ENCODE measurements at regions not wholly inside any gene's neighbourhood (a gene's known extent, or its start where the extent isn't known, plus 50 kb on each side); places are given as distances from the start of the nearest gene placed in this dataset.
A peak's percentile ranks its signal among the peaks of the same experiment; 100 is the strongest.

DNA sequence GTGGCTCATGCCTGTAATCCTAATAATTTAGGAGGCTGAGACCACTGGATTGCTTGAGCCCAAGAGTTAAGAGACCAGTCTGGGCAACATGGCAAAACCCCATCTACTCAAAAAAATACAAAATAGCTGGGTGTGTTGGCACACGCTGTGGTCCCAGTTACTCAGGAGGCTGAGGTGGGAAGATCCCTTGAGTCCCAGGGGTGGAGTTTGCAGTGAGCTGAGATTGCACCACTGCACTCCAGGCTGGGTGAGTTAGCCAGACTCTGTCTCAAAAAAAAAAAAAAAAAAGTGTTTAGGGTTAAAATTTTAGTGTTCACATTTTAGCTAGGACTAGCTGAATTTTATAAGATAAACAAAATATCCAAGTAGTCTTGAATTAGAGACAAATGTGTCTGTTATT, 1340.1 kb upstream of the EPHA6 start:
- no peak for DNase-seq
- H2AFZ ChIP-seq (ENCODE audit: low read length): no peak overlapping the region
- H3K27ac ChIP-seq (ENCODE audit: low read length): no peak overlapping the region
- no peaks in the 10 kb centered on the region for H3K27me3 ChIP-seq (ENCODE audit: low read length)
- no peak overlapping the region for H3K4me3 ChIP-seq (ENCODE audit: low read length)
- H3K4me2 ChIP-seq (ENCODE audit: low read depth, low read length, poor library complexity, severe bottlenecking): no peak overlapping the region
- no peaks in the 10 kb centered on the region for H3K4me1 ChIP-seq (ENCODE audit: low read length)
- H3K79me2 ChIP-seq (ENCODE audit: low read length): no peaks in the 10 kb centered on the region
- H3K9ac ChIP-seq (ENCODE audit: low read length): no peak overlapping the region
- H3K9me3 ChIP-seq (ENCODE audit: low read length): peaks cover 1% of the 10 kb centered on the region; the same call in 1 of the 2 replicates
- H3K36me3 ChIP-seq (ENCODE audit: insufficient read depth, low read length): no peaks in the 10 kb centered on the region
- no peaks in the 10 kb centered on the region for H3K9me2 ChIP-seq (replicated peaks; ENCODE audit: insufficient read depth, low read length)
- H4K20me1 ChIP-seq (ENCODE audit: insufficient read depth, low read depth, low read length): no peaks in the 10 kb centered on the region

DNA sequence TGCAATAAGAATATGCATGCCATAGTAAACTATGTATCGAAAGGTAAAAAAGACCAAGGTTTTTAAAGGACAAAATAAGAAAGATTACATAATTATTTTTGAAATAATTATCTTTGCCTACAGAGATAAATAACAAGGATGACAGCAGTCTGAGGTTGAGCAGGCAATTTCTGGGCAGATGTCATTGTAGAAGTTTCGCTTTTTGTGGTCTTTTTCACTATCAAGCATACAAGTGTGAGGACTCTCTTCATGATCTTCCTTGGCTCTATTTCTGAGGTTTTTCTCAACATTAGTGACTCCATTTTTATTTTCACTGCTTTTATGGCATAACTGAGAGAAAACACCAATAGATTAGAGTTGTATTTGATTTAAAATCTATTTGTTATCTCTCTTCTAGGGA, 1337.9 kb upstream of the EPHA6 start:
- no peaks in the 10 kb centered on the region for H3K36me3 ChIP-seq (ENCODE audit: insufficient read depth, low read length)
- H3K79me2 ChIP-seq (ENCODE audit: low read length): no peaks in the 10 kb centered on the region
- DNase-seq: no peak

DNA sequence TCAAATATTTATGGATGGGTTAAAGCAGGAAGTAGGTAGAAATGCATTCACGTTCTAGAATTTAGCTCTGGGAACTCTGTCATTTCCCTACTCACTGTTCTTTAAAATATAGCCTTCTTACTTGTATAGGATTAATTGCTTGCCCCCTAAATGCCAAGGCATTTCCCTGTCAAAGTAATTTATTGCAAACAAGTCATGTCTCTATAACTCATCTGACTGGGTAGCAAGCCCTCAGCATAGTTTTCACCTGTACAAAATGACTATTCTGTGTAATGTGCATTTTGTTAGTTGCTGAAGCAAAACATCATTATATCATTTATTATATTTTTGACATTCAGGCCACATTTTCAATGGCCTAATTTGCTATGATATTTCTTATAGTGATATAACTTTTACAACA, 1308.2 kb upstream of the EPHA6 start:
- Histone ChIP-seq H3K4me3 (ENCODE audit: low read length) (no peak overlapping the region), H3K9me2 (replicated peaks; ENCODE audit: insufficient read depth, low read length) (no peaks in the 10 kb centered on the region), H2AFZ (ENCODE audit: low read length) (no peak overlapping the region), H3K36me3 (ENCODE audit: insufficient read depth, low read length) (no peaks in the 10 kb centered on the region), H3K79me2 (ENCODE audit: low read length) (no peaks in the 10 kb centered on the region), H3K9ac (ENCODE audit: low read length) (no peak overlapping the region), H3K4me1 (ENCODE audit: low read length) (no peaks in the 10 kb centered on the region), H3K4me2 (ENCODE audit: low read depth, low read length, poor library complexity, severe bottlenecking) (no peak overlapping the region), H3K9me3 (ENCODE audit: low read length) (no peaks in the 10 kb centered on the region), H3K27ac (ENCODE audit: low read length) (no peak overlapping the region), H4K20me1 (ENCODE audit: insufficient read depth, low read depth, low read length) (no peaks in the 10 kb centered on the region), H3K27me3 (ENCODE audit: low read length) (no peaks in the 10 kb centered on the region)
- DNase-seq: no peak

More for the DNA sequence above, 1337.9 kb upstream of the EPHA6 start:
- Histone ChIP-seq H3K27ac (ENCODE audit: low read length) (no peak overlapping the region), H3K9me3 (ENCODE audit: low read length) (peaks cover 2% of the 10 kb centered on the region; the same call in 1 of the 2 replicates), H4K20me1 (ENCODE audit: insufficient read depth, low read depth, low read length) (no peaks in the 10 kb centered on the region), H3K4me1 (ENCODE audit: low read length) (no peaks in the 10 kb centered on the region), H2AFZ (ENCODE audit: low read length) (no peak overlapping the region), H3K4me2 (ENCODE audit: low read depth, low read length, poor library complexity, severe bottlenecking) (no peak overlapping the region), H3K27me3 (ENCODE audit: low read length) (no peaks in the 10 kb centered on the region), H3K9ac (ENCODE audit: low read length) (no peak overlapping the region), H3K9me2 (replicated peaks; ENCODE audit: insufficient read depth, low read length) (no peaks in the 10 kb centered on the region), H3K4me3 (ENCODE audit: low read length) (no peak overlapping the region)

DNA sequence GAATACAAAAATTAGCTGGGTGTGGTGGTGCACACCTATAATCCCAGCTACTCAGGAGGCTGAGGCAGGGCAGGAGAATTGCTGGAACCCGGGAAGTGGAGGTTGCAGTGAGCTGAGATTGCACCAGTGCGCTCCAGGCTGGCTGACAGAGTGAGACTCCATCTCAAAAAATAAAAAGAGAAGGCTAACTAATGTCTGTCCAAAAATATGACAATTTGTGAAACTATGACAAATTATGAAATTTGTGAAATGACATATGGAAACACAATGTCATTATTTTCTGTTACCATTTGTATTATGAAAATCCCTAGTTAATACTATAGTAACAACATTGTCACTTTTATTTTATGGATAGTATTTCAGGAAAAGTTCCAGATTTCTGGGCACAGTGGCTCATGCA, 1306.3 kb upstream of the EPHA6 start:
- no peak for DNase-seq
- Histone ChIP-seq H3K27ac (ENCODE audit: low read length) (no peak overlapping the region), H3K79me2 (ENCODE audit: low read length) (no peaks in the 10 kb centered on the region), H4K20me1 (ENCODE audit: insufficient read depth, low read depth, low read length) (no peaks in the 10 kb centered on the region), H3K27me3 (ENCODE audit: low read length) (no peaks in the 10 kb centered on the region), H3K4me1 (ENCODE audit: low read length) (no peaks in the 10 kb centered on the region), H3K9ac (ENCODE audit: low read length) (no peak overlapping the region), H3K9me2 (replicated peaks; ENCODE audit: insufficient read depth, low read length) (no peaks in the 10 kb centered on the region), H3K4me2 (ENCODE audit: low read depth, low read length, poor library complexity, severe bottlenecking) (no peak overlapping the region), H3K9me3 (ENCODE audit: low read length) (no peaks in the 10 kb centered on the region), H3K4me3 (ENCODE audit: low read length) (no peak overlapping the region), H2AFZ (ENCODE audit: low read length) (no peak overlapping the region), H3K36me3 (ENCODE audit: insufficient read depth, low read length) (no peaks in the 10 kb centered on the region)

DNA sequence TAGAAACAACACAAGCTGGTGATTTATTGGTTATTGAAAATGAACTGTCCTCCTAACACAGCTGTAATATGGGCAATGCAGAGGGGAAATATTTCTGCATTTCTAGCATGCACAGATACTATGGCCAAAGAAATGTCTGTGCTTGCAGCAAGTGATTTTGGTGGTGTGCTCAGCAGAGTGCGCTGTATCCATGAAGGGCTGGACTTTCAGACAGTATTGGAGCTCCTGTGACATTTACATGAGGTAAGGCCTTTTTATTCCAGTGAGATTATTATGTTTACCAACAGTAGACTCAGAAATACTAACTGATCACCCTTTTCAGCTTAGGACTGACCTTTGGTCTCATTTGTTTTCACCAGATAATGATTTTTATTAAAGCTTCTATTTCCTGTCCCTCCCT, 1302.6 kb upstream of the EPHA6 start:
- Histone ChIP-seq H3K9me3 (ENCODE audit: low read length) (no peaks in the 10 kb centered on the region), H3K9me2 (replicated peaks; ENCODE audit: insufficient read depth, low read length) (no peaks in the 10 kb centered on the region), H3K4me2 (ENCODE audit: low read depth, low read length, poor library complexity, severe bottlenecking) (no peak overlapping the region), H2AFZ (ENCODE audit: low read length) (peak overlapping the region; percentile 50; the same call in 1 of the 2 replicates), H3K27ac (ENCODE audit: low read length) (no peak overlapping the region), H3K36me3 (ENCODE audit: insufficient read depth, low read length) (no peaks in the 10 kb centered on the region), H3K79me2 (ENCODE audit: low read length) (no peaks in the 10 kb centered on the region), H4K20me1 (ENCODE audit: insufficient read depth, low read depth, low read length) (no peaks in the 10 kb centered on the region), H3K4me1 (ENCODE audit: low read length) (no peaks in the 10 kb centered on the region), H3K9ac (ENCODE audit: low read length) (no peak overlapping the region), H3K27me3 (ENCODE audit: low read length) (no peaks in the 10 kb centered on the region), H3K4me3 (ENCODE audit: low read length) (no peak overlapping the region)
- no peak for DNase-seq

DNA sequence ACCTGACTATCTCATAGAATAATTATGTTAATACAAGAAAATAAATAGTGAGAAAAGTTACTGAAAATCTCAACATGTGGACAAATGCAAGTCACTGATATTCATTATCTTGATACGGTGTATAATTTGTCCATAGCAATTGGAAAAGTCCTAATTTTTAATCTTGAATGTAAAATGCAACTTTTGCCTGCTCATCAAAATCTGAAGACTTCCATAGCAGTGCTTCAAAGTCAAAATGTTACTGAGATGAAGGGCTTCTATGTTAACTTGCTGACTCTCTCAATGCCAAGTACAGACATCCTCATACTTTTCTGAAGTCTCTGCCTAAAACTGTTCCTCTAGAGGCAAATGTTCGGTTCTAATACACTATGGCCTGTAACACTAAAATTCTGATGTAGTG, 1300.1 kb upstream of the EPHA6 start:
- Histone ChIP-seq H4K20me1 (ENCODE audit: insufficient read depth, low read depth, low read length) (no peaks in the 10 kb centered on the region), H3K4me1 (ENCODE audit: low read length) (no peaks in the 10 kb centered on the region), H2AFZ (ENCODE audit: low read length) (0 out of 2 replicates have a peak overlapping the region, but pooled peaks have one; percentile 43), H3K9me3 (ENCODE audit: low read length) (no peaks in the 10 kb centered on the region), H3K4me2 (ENCODE audit: low read depth, low read length, poor library complexity, severe bottlenecking) (no peak overlapping the region), H3K79me2 (ENCODE audit: low read length) (no peaks in the 10 kb centered on the region), H3K27ac (ENCODE audit: low read length) (no peak overlapping the region), H3K4me3 (ENCODE audit: low read length) (no peak overlapping the region), H3K27me3 (ENCODE audit: low read length) (no peaks in the 10 kb centered on the region), H3K9ac (ENCODE audit: low read length) (no peak overlapping the region), H3K36me3 (ENCODE audit: insufficient read depth, low read length) (no peaks in the 10 kb centered on the region), H3K9me2 (replicated peaks; ENCODE audit: insufficient read depth, low read length) (no peaks in the 10 kb centered on the region)
- no peak for DNase-seq

DNA sequence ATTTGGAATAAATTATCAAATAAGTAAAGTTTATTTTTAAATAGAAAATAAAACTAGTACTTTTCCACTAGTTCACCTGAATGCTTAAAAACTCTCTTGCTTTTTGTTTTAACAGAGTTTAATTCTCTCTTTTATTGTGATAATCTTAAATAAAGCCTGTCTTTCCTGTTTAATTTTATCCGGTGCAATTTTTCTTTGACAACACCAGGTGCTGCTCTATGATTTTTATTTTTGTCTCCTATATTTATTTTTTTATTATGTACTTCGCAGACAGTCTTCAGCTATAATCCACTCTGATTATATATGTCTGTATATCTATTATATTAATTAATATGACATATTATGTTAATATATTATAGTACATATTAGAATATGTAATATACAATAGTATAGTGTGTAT, 1293.0 kb upstream of the EPHA6 start:
- no peak overlapping the region for H3K9ac ChIP-seq (ENCODE audit: low read length)
- no peak overlapping the region for H3K27ac ChIP-seq (ENCODE audit: low read length)
- no peak for DNase-seq
- H3K9me3 ChIP-seq (ENCODE audit: low read length): no peaks in the 10 kb centered on the region
- H3K9me2 ChIP-seq (replicated peaks; ENCODE audit: insufficient read depth, low read length): no peaks in the 10 kb centered on the region
- H2AFZ ChIP-seq (ENCODE audit: low read length): no peak overlapping the region
- H3K4me3 ChIP-seq (ENCODE audit: low read length): no peak overlapping the region
- no peaks in the 10 kb centered on the region for H3K27me3 ChIP-seq (ENCODE audit: low read length)
- H3K4me1 ChIP-seq (ENCODE audit: low read length): no peaks in the 10 kb centered on the region
- no peaks in the 10 kb centered on the region for H3K36me3 ChIP-seq (ENCODE audit: insufficient read depth, low read length)
- no peaks in the 10 kb centered on the region for H3K79me2 ChIP-seq (ENCODE audit: low read length)
- no peak overlapping the region for H3K4me2 ChIP-seq (ENCODE audit: low read depth, low read length, poor library complexity, severe bottlenecking)
- H4K20me1 ChIP-seq (ENCODE audit: insufficient read depth, low read depth, low read length): no peaks in the 10 kb centered on the region

DNA sequence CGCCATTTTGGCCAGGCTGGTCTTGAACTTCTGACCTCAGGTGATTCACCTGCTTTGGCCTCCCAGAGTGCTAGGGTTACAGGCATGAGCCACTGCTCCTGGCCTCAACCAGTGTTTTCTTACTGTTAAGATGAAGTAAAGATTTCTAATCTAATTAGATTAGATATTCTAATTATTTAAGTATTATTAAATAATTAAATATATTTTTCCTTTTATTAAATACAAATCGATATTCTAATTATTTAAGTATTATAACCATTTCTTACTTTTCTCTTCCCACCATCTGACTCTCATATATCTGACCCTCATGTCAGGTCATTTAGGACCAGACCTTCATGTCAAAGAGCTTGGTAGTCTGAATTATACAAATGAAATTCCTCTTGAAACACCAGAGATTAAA, 1291.9 kb upstream of the EPHA6 start:
- H3K27ac ChIP-seq (ENCODE audit: low read length): no peak overlapping the region
- H3K4me1 ChIP-seq (ENCODE audit: low read length): no peaks in the 10 kb centered on the region
- no peak for DNase-seq
- H4K20me1 ChIP-seq (ENCODE audit: insufficient read depth, low read depth, low read length): no peaks in the 10 kb centered on the region
- H3K36me3 ChIP-seq (ENCODE audit: insufficient read depth, low read length): no peaks in the 10 kb centered on the region
- H3K79me2 ChIP-seq (ENCODE audit: low read length): no peaks in the 10 kb centered on the region
- no peaks in the 10 kb centered on the region for H3K9me3 ChIP-seq (ENCODE audit: low read length)
- H3K9ac ChIP-seq (ENCODE audit: low read length): no peak overlapping the region
- H3K4me2 ChIP-seq (ENCODE audit: low read depth, low read length, poor library complexity, severe bottlenecking): no peak overlapping the region
- H3K9me2 ChIP-seq (replicated peaks; ENCODE audit: insufficient read depth, low read length): no peaks in the 10 kb centered on the region
- H3K27me3 ChIP-seq (ENCODE audit: low read length): no peaks in the 10 kb centered on the region
- no peak overlapping the region for H2AFZ ChIP-seq (ENCODE audit: low read length)
- H3K4me3 ChIP-seq (ENCODE audit: low read length): no peak overlapping the region

DNA sequence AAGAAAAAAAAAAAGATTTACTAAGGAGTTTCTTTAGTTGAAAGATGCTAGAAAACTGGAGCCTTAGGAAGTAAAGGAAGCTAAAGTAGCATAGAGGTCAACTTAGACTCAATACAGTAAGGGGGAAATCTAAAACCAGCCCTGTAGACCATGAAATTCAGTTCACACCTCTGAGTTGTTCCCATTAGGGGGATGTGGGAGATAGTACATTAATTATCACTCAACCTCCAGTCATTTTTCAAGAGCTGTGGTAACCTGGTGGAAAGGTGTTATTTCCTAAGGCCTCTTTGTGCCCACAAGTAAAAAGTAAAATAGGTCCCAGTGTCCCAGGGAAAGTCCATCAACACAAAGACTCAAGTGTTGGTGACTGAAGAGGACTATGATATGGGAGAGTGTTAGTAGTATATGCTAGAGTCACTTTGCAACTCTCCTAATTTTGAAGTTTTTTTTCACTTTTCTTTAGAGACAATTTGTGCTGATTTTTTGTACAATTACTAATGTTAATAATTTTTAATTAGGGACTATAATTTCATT, 1274.4 kb upstream of the EPHA6 start:
- Histone ChIP-seq H4K20me1 (ENCODE audit: insufficient read depth, low read depth, low read length) (no peaks in the 10 kb centered on the region), H3K9ac (ENCODE audit: low read length) (no peak overlapping the region), H3K9me3 (ENCODE audit: low read length) (peaks cover 5% of the 10 kb centered on the region), H2AFZ (ENCODE audit: low read length) (no peak overlapping the region), H3K36me3 (ENCODE audit: insufficient read depth, low read length) (no peaks in the 10 kb centered on the region), H3K9me2 (replicated peaks; ENCODE audit: insufficient read depth, low read length) (no peaks in the 10 kb centered on the region), H3K4me2 (ENCODE audit: low read depth, low read length, poor library complexity, severe bottlenecking) (no peak overlapping the region), H3K4me1 (ENCODE audit: low read length) (no peaks in the 10 kb centered on the region), H3K27ac (ENCODE audit: low read length) (no peak overlapping the region), H3K27me3 (ENCODE audit: low read length) (no peaks in the 10 kb centered on the region), H3K79me2 (ENCODE audit: low read length) (no peaks in the 10 kb centered on the region), H3K4me3 (ENCODE audit: low read length) (no peak overlapping the region)
- DNase-seq: no peak

All from Karpas-422 (cell line).